Astrocyte of the spinal cord (primary cell): ENCODE measurements at regions not wholly inside any gene's neighbourhood (a gene's known extent, or its start where the extent isn't known, plus 50 kb on each side); places are given as distances from the start of the nearest gene placed in this dataset.
A peak's percentile ranks its signal among the peaks of the same experiment; 100 is the strongest.

Source experiments
- DNase-seq: peaks from one replicate; pipeline ENCODE4 v3.0.0; 2011; ENCODE audit warnings: low read depth, low spot score
- H3K4me3 ChIP-seq: 2 replicates; pipeline ENCODE4 v1.5.1; 2011; ENCODE audit warnings: low read depth, mild to moderate bottlenecking, low read length, moderate library complexity
- CTCF ChIP-seq: IDR thresholded peaks from 2 replicates; pipeline ENCODE4 v1.5.1; 2012; ENCODE audit warnings: low read depth, mild to moderate bottlenecking, low read length, inconsistent platforms
- in situ Hi-C: cut with HindIII; loops from 2 replicates; pipeline ENCODE4 v1.10.0; 2017; ENCODE audit warnings: low sequenced_read_pairs

- in situ Hi-C loops, result no loop called here
Measured at GRCh38 chr16:27679899-27680298, 130.0 kb downstream of the KATNIP start.

GRCh38 chr16:27681681-27682080 is 131.7 kb downstream of the KATNIP start:
- in situ Hi-C loops, result no loop called here
- TF ChIP-seq CTCF, result no peak
- no peak overlapping the region for H3K4me3 ChIP-seq
- no peak for DNase-seq

More at GRCh38 chr16:27679899-27680298, 130.0 kb downstream of the KATNIP start:
- no peak overlapping the region for H3K4me3 ChIP-seq
- TF ChIP-seq CTCF, result no peak
- DNase-seq, result no peak

- no peak for TF ChIP-seq CTCF
- in situ Hi-C loops, result no loop called here
Measured at GRCh38 chr16:27684047-27684446, 134.1 kb downstream of the KATNIP start.

GRCh38 chr16:27685807-27686206 is 135.9 kb downstream of the KATNIP start:
- peak; percentile 52 for DNase-seq
- H3K4me3 ChIP-seq, result no peak overlapping the region
- in situ Hi-C loops, result no loop called here
- TF ChIP-seq CTCF, result no peak

More at GRCh38 chr16:27684047-27684446, 134.1 kb downstream of the KATNIP start:
- H3K4me3 ChIP-seq, result no peak overlapping the region
- no peak for DNase-seq

- in situ Hi-C loops, result no loop called here
- no peak overlapping the region for H3K4me3 ChIP-seq
- no peak for TF ChIP-seq CTCF
- DNase-seq, result no peak
Measured at GRCh38 chr16:27686926-27687325, 137.0 kb downstream of the KATNIP start.

- no peak for DNase-seq
- in situ Hi-C loops, result no loop called here
- no peak for TF ChIP-seq CTCF
Measured at GRCh38 chr16:27687605-27688004, 137.7 kb downstream of the KATNIP start.

GRCh38 chr16:27689711-27690110 is 139.8 kb downstream of the KATNIP start:
- no peak for TF ChIP-seq CTCF
- H3K4me3 ChIP-seq, result no peak overlapping the region
- in situ Hi-C loops, result no loop called here
- DNase-seq, result peak; percentile 10

More at GRCh38 chr16:27687605-27688004, 137.7 kb downstream of the KATNIP start:
- no peak overlapping the region for H3K4me3 ChIP-seq
